ENCODE measurements at regions not wholly inside any gene's neighbourhood (a gene's known extent, or its start where the extent isn't known, plus 50 kb on each side); places are given as distances from the start of the nearest gene placed in this dataset.

DNA sequence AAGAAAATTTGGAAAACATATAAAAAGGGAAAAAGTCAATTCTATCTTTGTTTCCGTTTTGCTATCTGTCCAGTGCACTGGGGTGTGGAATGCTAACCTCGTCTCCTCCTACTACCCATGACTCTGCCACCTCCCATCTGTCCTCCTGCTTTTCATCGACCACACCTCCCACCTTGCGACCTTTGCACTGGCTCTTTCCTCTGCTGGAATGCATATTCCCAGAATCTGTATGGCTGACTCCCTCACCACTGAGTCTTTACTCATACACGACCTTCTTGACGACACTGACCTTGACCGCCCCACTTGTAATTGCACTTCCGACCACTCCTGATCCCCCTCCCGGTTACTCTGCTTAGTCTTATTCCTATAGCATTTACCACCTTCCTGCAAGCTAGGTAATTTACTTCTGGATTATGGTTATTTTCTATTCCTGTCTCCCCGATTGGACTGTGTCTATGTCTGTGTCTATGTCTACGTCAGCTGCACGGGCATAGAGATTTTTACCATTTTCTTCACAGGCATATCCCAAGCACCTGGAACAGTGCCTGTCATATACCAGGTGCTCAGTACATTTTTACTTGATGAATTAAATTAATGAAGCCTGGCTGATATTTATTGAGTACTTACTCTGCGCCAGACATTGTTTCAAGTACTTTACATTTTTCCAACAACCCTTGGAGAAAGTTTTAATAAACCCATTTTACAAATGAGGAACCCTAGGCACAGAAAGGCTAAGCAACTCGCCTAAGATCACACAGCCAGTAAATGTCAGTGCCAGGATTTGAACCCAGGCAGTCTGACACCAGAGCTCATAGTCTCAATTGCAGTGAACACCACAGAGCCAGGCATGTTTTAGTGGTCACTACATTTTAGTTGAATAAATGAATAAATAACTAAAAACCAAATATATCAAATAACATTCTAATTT lies 54.0 kb upstream of the SLC22A11 start:
- no peak for DNase-seq

GRCh38 chr11:64502634-64503033 lies 53.1 kb upstream of the SLC22A11 start:
- no peak for DNase-seq

DNA sequence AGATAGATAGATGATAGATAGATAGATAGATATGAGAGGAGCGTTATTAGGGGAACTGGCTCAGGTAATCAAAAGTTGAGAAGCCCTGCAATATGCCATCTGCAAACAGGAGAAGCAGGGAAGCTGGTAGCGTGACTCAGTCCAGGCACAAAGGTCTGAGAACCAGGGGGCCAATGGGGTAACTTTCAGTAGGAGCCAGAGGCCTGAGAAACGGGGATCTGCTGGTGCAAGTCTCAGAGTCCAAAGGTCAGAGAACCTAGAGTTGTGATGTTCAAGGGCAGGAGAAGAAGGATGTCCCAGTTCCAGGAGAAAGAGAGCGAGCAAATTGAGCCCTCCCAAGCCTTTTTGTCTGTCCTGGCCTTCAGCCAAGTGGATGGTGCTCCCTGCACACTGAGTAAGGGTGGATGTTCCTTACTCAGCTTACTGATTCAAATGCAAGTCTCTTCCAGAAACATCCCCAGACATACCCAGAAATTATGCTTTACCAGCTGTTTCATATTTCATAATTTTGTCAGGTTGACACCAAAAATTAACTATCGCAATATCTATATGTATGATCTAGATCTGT lies 52.5 kb upstream of the SLC22A11 start:
- DNase-seq = no peak

DNA sequence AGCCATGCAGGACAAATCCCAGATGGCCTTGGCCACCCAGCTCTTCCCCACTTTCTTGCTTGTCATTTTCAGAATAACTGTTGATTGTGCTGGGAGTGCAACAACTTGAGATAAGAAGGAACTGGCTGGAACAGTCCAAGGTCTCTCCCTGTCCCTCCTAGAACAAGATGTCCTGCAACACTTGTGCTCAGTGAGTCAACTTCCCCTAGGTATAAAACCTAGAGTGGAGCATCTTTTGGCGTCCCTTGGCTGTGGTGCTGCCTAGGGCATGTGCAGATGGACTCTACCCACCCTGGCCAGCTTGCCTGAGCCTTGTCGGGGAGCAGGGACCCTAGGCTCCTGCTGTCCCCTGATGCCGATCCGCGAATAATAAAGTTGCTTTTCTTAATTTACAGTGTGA lies 50.7 kb upstream of the SLC22A11 start:
- no peak for DNase-seq
